ENCODE measurements at regions not wholly inside any gene's neighbourhood (a gene's known extent, or its start where the extent isn't known, plus 50 kb on each side); places are given as distances from the start of the nearest gene placed in this dataset.

- no peak for ATAC-seq
- Histone ChIP-seq H3K4me3 (no peak overlapping the region), H3K4me1 (no peaks in the 10 kb centered on the region), H3K27me3 (no peaks in the 10 kb centered on the region), H3K27ac (no peak overlapping the region), H3K36me3 (no peaks in the 10 kb centered on the region), H3K9me3 (no peaks in the 10 kb centered on the region)
- TF ChIP-seq CTCF (IDR thresholded peaks at IDR 0.05 in 4 of 5, conservative IDR thresholded peaks at IDR 0.05 in 1 of 5): no peak
- no peak for TF ChIP-seq POLR2A (IDR thresholded peaks at IDR 0.05)
- no peak for DNase-seq
- in situ Hi-C loops (cut with MboI; ENCODE audit: low sequenced_read_pairs in 4 of 4): no loop called here
- intact Hi-C loops (cut with DNase I; ENCODE audit: low total_unique reads): no loop called here
Measured at GRCh38 chrX:109270580-109271484, 211.1 kb downstream of the GUCY2F start.

GRCh38 chrX:109268340-109268739, 213.5 kb downstream of the GUCY2F start:
- in situ Hi-C loops (cut with MboI; ENCODE audit: low sequenced_read_pairs in 4 of 4): no loop called here

GRCh38 chrX:109266034-109266433, 215.9 kb downstream of the GUCY2F start:
- Histone ChIP-seq H3K36me3 (no peaks in the 10 kb centered on the region), H3K4me1 (no peaks in the 10 kb centered on the region), H3K4me3 (no peak overlapping the region), H3K27ac (no peak overlapping the region), H3K27me3 (no peaks in the 10 kb centered on the region), H3K9me3 (no peaks in the 10 kb centered on the region)
- TF ChIP-seq CTCF (IDR thresholded peaks at IDR 0.05 in 4 of 5, conservative IDR thresholded peaks at IDR 0.05 in 1 of 5) (no peak), POLR2A (IDR thresholded peaks at IDR 0.05) (no peak)
- no peak for DNase-seq
- intact Hi-C loops (cut with DNase I; ENCODE audit: low total_unique reads) (no loop called here), in situ Hi-C loops (cut with MboI; ENCODE audit: low sequenced_read_pairs in 4 of 4) (no loop called here)
- no peak for ATAC-seq

More at GRCh38 chrX:109268340-109268739, 213.5 kb downstream of the GUCY2F start:
- ATAC-seq (no peak), DNase-seq (no peak)
- H3K9me3 ChIP-seq: no peaks in the 10 kb centered on the region
- no peak overlapping the region for H3K4me3 ChIP-seq
- H3K36me3 ChIP-seq: no peaks in the 10 kb centered on the region
- no peak overlapping the region for H3K27ac ChIP-seq
- no peak for TF ChIP-seq POLR2A (IDR thresholded peaks at IDR 0.05)
- TF ChIP-seq CTCF (IDR thresholded peaks at IDR 0.05 in 4 of 5, conservative IDR thresholded peaks at IDR 0.05 in 1 of 5): no peak
- no peaks in the 10 kb centered on the region for H3K27me3 ChIP-seq
- no peaks in the 10 kb centered on the region for H3K4me1 ChIP-seq
- intact Hi-C loops (cut with DNase I; ENCODE audit: low total_unique reads): no loop called here

GRCh38 chrX:109264878-109265277, 217.0 kb downstream of the GUCY2F start:
- no peaks in the 10 kb centered on the region for H3K27me3 ChIP-seq
- DNase-seq (no peak), ATAC-seq (no peak)
- H3K27ac ChIP-seq: no peak overlapping the region
- H3K9me3 ChIP-seq: no peaks in the 10 kb centered on the region
- in situ Hi-C loops (cut with MboI; ENCODE audit: low sequenced_read_pairs in 4 of 4): no loop called here
- no peaks in the 10 kb centered on the region for H3K4me1 ChIP-seq
- H3K4me3 ChIP-seq: no peak overlapping the region
- intact Hi-C loops (cut with DNase I; ENCODE audit: low total_unique reads): no loop called here
- H3K36me3 ChIP-seq: no peaks in the 10 kb centered on the region
- TF ChIP-seq CTCF (IDR thresholded peaks at IDR 0.05 in 4 of 5, conservative IDR thresholded peaks at IDR 0.05 in 1 of 5) (no peak), POLR2A (IDR thresholded peaks at IDR 0.05) (no peak)
